Astrocyte (in vitro differentiated cells and primary cell): ENCODE measurements at regions not wholly inside any gene's neighbourhood (a gene's known extent, or its start where the extent isn't known, plus 50 kb on each side); places are given as distances from the start of the nearest gene placed in this dataset.

ENCODE experiments used
- DNase-seq: peaks from one replicate; pipeline ENCODE4 v3.0.0-alpha.2; 2010; ENCODE audit warnings: low read depth
- FAIRE-seq: peaks from 2 replicates; lab custom pipeline; 2011; peaks lifted over from hg19 to GRCh38; lab: Jason Lieb, UNC
- H2AFZ ChIP-seq: 2 replicates; pipeline ENCODE4 v1.6.0; 2012; ENCODE audit warnings: low read depth, low read length, inconsistent platforms
- H3K27ac ChIP-seq: 2 replicates; pipeline ENCODE4 v1.5.1; 2011; ENCODE audit warnings: low read depth, low read length, inconsistent platforms
- H3K27me3 ChIP-seq: 2 replicates; pipeline ENCODE4 v1.6.0; 2011; ENCODE audit warnings: low read length, inconsistent platforms; ENCODE audit not compliant: insufficient read depth
- H3K36me3 ChIP-seq: 2 replicates; pipeline ENCODE4 v1.5.1; 2011; ENCODE audit warnings: low read length, inconsistent platforms; ENCODE audit not compliant: insufficient read depth
- H3K4me1 ChIP-seq: 2 replicates; pipeline ENCODE4 v1.5.1; 2011; ENCODE audit warnings: low read length, inconsistent platforms; ENCODE audit not compliant: insufficient read depth
- H3K4me2 ChIP-seq: 2 replicates; pipeline ENCODE4 v1.6.0; 2012; ENCODE audit warnings: low read length, inconsistent platforms
- H3K4me3 ChIP-seq: 2 replicates; pipeline ENCODE4 v1.5.1; 2011; ENCODE audit warnings: low read depth, mild to moderate bottlenecking, low read length, inconsistent platforms; ENCODE audit not compliant: insufficient read depth
- H3K79me2 ChIP-seq: 2 replicates; pipeline ENCODE4 v1.6.0; 2012; ENCODE audit warnings: mild to moderate bottlenecking, low read length, inconsistent platforms; ENCODE audit not compliant: insufficient read depth
- H3K9ac ChIP-seq: 2 replicates; pipeline ENCODE4 v1.6.0; 2012; ENCODE audit warnings: mild to moderate bottlenecking, low read length, inconsistent platforms
- H3K9me3 ChIP-seq: 2 replicates; pipeline ENCODE4 v1.5.1; 2012; ENCODE audit warnings: low read depth, mild to moderate bottlenecking, low read length, inconsistent platforms; ENCODE audit not compliant: insufficient read depth
- H4K20me1 ChIP-seq: 2 replicates; pipeline ENCODE4 v1.6.0; 2012; ENCODE audit warnings: low read length, inconsistent platforms; ENCODE audit not compliant: insufficient read depth
- H3K27ac Mint-ChIP-seq: one replicate; pipeline ENCODE4 v1.8.0; 2021; ENCODE audit warnings: mild to moderate bottlenecking, mixed read lengths; ENCODE audit not compliant: unreplicated experiment
- H3K27me3 Mint-ChIP-seq: one replicate; pipeline ENCODE4 v1.8.0; 2021; ENCODE audit warnings: low read depth, mixed read lengths; ENCODE audit not compliant: unreplicated experiment
- H3K36me3 Mint-ChIP-seq: one replicate; pipeline ENCODE4 v1.8.0; 2021; ENCODE audit warnings: low read depth, mixed read lengths; ENCODE audit not compliant: unreplicated experiment
- H3K4me1 Mint-ChIP-seq: one replicate; pipeline ENCODE4 v1.8.0; 2021; ENCODE audit warnings: low read depth, mixed read lengths; ENCODE audit not compliant: unreplicated experiment
- H3K4me3 Mint-ChIP-seq: one replicate; pipeline ENCODE4 v1.8.0; 2021; ENCODE audit warnings: mild to moderate bottlenecking, moderate library complexity, mixed read lengths; ENCODE audit not compliant: unreplicated experiment
- H3K9me3 Mint-ChIP-seq: one replicate; pipeline ENCODE4 v1.8.0; 2021; ENCODE audit warnings: mild to moderate bottlenecking, mixed read lengths; ENCODE audit not compliant: unreplicated experiment
- EZH2 ChIP-seq: IDR thresholded peaks from 2 replicates; pipeline ENCODE4 v1.6.1; 2012; ENCODE audit warnings: mild to moderate bottlenecking, low read length, inconsistent platforms; ENCODE audit not compliant: insufficient read depth
- TF ChIP-seq, protein P1 (sequence below): IDR thresholded peaks from 2 replicates; pipeline ENCODE4 v1.5.1; 2011; ENCODE audit warnings: low read depth, mild to moderate bottlenecking, inconsistent platforms, low read length, moderate library complexity; ENCODE audit not compliant: insufficient read depth

GRCh38 chr1:5493275-5493674 is 498.9 kb downstream of the NPHP4 start:
- H3K27me3 Mint-ChIP-seq: peaks cover 65% of the 10 kb centered on the region
- no peak overlapping the region for H3K27ac Mint-ChIP-seq

GRCh38 chr1:5492846-5493245 is 499.4 kb downstream of the NPHP4 start:
- Histone ChIP-seq H3K36me3 (no peaks in the 10 kb centered on the region), H3K27me3 (no peaks in the 10 kb centered on the region), H3K4me3 (no peak overlapping the region), H3K27ac (no peak overlapping the region), H2AFZ (no peak overlapping the region), H3K9me3 (no peaks in the 10 kb centered on the region), H4K20me1 (no peaks in the 10 kb centered on the region), H3K4me1 (no peaks in the 10 kb centered on the region), H3K4me2 (no peak overlapping the region), H3K79me2 (no peaks in the 10 kb centered on the region), H3K9ac (no peak overlapping the region)
- Mint-ChIP-seq H3K36me3 (peaks cover 2% of the 10 kb centered on the region), H3K4me3 (no peak overlapping the region), H3K4me1 (no peaks in the 10 kb centered on the region), H3K27me3 (peaks cover 60% of the 10 kb centered on the region), H3K27ac (no peak overlapping the region), H3K9me3 (no peaks in the 10 kb centered on the region)
- FAIRE-seq (no peak), DNase-seq (no peak)
- TF ChIP-seq EZH2: no peak
- TF ChIP-seq, protein P1, sequence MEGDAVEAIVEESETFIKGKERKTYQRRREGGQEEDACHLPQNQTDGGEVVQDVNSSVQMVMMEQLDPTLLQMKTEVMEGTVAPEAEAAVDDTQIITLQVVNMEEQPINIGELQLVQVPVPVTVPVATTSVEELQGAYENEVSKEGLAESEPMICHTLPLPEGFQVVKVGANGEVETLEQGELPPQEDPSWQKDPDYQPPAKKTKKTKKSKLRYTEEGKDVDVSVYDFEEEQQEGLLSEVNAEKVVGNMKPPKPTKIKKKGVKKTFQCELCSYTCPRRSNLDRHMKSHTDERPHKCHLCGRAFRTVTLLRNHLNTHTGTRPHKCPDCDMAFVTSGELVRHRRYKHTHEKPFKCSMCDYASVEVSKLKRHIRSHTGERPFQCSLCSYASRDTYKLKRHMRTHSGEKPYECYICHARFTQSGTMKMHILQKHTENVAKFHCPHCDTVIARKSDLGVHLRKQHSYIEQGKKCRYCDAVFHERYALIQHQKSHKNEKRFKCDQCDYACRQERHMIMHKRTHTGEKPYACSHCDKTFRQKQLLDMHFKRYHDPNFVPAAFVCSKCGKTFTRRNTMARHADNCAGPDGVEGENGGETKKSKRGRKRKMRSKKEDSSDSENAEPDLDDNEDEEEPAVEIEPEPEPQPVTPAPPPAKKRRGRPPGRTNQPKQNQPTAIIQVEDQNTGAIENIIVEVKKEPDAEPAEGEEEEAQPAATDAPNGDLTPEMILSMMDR: no peak

More at GRCh38 chr1:5493275-5493674, 498.9 kb downstream of the NPHP4 start:
- Histone ChIP-seq H3K27ac (no peak overlapping the region), H3K4me2 (no peak overlapping the region), H3K9ac (no peak overlapping the region), H3K27me3 (no peaks in the 10 kb centered on the region), H3K9me3 (no peaks in the 10 kb centered on the region), H3K36me3 (no peaks in the 10 kb centered on the region), H3K4me3 (no peak overlapping the region), H4K20me1 (no peaks in the 10 kb centered on the region), H3K4me1 (no peaks in the 10 kb centered on the region), H3K79me2 (no peaks in the 10 kb centered on the region), H2AFZ (no peak overlapping the region)
- Mint-ChIP-seq H3K4me3 (no peak overlapping the region), H3K4me1 (no peaks in the 10 kb centered on the region), H3K9me3 (no peaks in the 10 kb centered on the region), H3K36me3 (peaks cover 2% of the 10 kb centered on the region)
- DNase-seq (no peak), FAIRE-seq (no peak)
- TF ChIP-seq EZH2: no peak
- TF ChIP-seq, protein P1: no peak

DNA sequence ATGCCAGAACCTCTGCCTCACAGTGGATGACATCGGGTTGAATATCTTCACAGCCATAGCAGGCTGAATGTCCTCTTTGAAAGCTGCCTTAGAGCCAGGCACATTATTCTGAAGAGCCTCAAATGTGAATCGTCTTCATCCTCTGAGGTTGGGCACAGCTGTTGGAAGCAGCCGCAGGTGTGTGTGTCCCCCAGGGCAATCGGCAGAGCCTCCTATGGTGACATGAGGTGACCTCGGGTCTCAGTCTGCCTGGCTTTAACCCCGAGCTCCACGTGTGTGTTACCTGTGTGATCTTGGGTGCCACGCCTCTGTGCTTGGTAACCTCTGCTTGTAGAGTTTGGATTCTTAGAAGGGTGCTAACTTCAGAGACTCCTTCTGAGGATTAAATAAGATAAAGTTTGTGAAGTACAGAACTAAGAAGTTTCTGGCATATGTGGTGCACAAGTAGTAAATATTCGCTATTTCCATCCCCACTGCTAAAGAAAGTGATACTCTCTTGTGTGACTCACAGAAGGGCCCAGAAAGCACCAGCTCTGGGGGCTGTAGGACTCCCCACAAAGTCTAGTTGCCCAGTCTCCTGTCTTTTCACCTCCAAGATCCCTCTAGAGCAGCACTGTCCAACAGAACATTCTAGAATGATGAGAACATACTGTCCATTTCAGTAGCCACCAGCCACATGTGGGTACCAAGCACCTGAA is 500.9 kb downstream of the NPHP4 start:
- peaks cover 3% of the 10 kb centered on the region for H3K9me3 ChIP-seq
- DNase-seq (no peak), FAIRE-seq (no peak)
- Mint-ChIP-seq H3K4me1 (no peaks in the 10 kb centered on the region), H3K27me3 (peaks cover 50% of the 10 kb centered on the region), H3K9me3 (no peaks in the 10 kb centered on the region), H3K36me3 (no peaks in the 10 kb centered on the region), H3K27ac (no peak overlapping the region), H3K4me3 (no peak overlapping the region)
- no peak overlapping the region for H3K27ac ChIP-seq
- H3K27me3 ChIP-seq: no peaks in the 10 kb centered on the region
- TF ChIP-seq, protein P1: no peak
- TF ChIP-seq EZH2: no peak
- no peak overlapping the region for H2AFZ ChIP-seq
- no peaks in the 10 kb centered on the region for H3K4me1 ChIP-seq
- no peak overlapping the region for H3K4me2 ChIP-seq
- no peaks in the 10 kb centered on the region for H4K20me1 ChIP-seq
- no peaks in the 10 kb centered on the region for H3K79me2 ChIP-seq
- no peak overlapping the region for H3K4me3 ChIP-seq
- no peak overlapping the region for H3K9ac ChIP-seq
- H3K36me3 ChIP-seq: no peaks in the 10 kb centered on the region
